ENCODE measurements at regions not wholly inside any gene's neighbourhood (a gene's known extent, or its start where the extent isn't known, plus 50 kb on each side); places are given as distances from the start of the nearest gene placed in this dataset.

DNA sequence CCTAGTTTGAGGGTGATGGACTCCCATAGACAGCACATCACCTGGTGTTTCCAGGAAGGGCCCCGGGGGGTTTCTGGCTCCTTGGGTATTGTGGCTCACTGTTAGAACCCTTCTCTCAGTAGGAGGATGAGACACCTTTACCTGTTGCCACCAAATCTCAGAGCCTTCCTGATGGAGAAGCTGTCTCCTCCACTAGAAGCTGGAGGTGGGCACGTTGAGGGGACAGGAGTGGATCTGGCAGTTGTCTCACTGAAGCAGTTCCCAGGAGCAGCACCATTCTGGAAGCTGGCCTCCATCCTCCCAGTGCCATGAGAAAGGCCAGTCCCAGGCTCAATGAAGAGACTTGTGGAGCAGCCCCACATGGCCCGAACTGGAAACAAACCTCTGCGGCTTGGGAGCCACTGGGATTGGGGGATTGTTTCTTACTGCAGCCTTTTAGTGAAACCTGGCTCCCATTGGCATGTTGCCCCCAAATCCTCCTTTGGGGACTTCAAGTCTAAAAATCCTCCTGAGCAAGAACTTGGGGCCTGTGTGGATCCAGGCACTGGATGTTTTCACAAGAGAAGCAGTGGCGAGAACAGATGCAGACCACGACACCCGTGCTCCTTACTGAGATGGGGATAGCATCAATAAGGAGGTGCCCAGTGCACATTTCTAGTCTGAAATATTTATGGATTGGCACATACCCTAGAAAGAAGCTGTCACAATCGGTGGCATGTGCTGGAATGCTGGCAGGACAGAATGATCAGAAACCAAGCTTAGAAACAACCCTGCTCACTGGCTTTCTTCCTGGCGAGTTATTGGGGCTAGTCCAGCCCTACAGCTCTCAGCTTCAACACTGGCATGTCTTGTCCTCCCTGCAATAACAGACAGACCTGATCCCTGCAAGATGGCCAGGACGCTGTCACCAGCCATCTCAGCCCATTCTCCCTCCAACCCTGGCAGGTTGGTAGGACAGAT, 223.7 kb upstream of the AJAP1 start:
- no peak for DNase-seq
- H3K27ac ChIP-seq: no peak overlapping the region
- no peak for TF ChIP-seq POLR2A (IDR thresholded peaks at IDR 0.05)
- TF ChIP-seq, protein P1, sequence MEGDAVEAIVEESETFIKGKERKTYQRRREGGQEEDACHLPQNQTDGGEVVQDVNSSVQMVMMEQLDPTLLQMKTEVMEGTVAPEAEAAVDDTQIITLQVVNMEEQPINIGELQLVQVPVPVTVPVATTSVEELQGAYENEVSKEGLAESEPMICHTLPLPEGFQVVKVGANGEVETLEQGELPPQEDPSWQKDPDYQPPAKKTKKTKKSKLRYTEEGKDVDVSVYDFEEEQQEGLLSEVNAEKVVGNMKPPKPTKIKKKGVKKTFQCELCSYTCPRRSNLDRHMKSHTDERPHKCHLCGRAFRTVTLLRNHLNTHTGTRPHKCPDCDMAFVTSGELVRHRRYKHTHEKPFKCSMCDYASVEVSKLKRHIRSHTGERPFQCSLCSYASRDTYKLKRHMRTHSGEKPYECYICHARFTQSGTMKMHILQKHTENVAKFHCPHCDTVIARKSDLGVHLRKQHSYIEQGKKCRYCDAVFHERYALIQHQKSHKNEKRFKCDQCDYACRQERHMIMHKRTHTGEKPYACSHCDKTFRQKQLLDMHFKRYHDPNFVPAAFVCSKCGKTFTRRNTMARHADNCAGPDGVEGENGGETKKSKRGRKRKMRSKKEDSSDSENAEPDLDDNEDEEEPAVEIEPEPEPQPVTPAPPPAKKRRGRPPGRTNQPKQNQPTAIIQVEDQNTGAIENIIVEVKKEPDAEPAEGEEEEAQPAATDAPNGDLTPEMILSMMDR (IDR thresholded peaks at IDR 0.05): no peak
- no peaks in the 10 kb centered on the region for H3K4me1 ChIP-seq
- WGBS, 2 donors: 88 to 92% methylated on average over 10 of the region's 10 CpGs
- no peaks in the 10 kb centered on the region for H3K9me3 ChIP-seq
- intact Hi-C loops (cut with DNase I): no loop called here
- no peak overlapping the region for H3K4me3 ChIP-seq (replicated peaks in 1 of 3)
- no peaks in the 10 kb centered on the region for H3K27me3 ChIP-seq
- no peaks in the 10 kb centered on the region for H3K36me3 ChIP-seq

DNA sequence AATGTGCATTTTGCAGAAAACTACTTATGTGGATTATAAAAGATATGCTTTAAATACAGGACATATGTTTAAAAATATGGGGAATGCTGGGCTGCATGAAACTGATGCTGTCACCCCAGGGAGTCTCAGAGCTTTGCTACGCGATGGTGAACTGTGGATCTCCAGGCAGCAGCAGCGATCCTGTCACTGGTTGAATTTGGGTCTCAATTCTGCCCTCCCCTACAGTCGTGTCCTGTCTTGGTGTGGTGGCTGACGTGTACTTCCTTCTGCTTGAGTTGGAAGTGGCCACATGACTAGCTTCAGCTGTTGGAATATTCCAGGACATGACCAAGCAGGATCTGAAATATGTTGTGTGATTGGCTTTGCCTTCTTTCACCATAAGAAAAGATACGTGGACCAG, 222.9 kb upstream of the AJAP1 start:
- no peaks in the 10 kb centered on the region for H3K36me3 ChIP-seq
- WGBS, 2 donors: 69 to 72% methylated on average over 6 of the region's 6 CpGs
- no peak overlapping the region for H3K4me3 ChIP-seq (replicated peaks in 1 of 3)
- intact Hi-C loops (cut with DNase I): no loop called here
- H3K4me1 ChIP-seq: no peaks in the 10 kb centered on the region
- no peak for TF ChIP-seq POLR2A (IDR thresholded peaks at IDR 0.05)
- TF ChIP-seq, protein P1 (IDR thresholded peaks at IDR 0.05): no peak
- H3K27ac ChIP-seq: no peak overlapping the region
- H3K9me3 ChIP-seq: no peaks in the 10 kb centered on the region
- H3K27me3 ChIP-seq: no peaks in the 10 kb centered on the region
- DNase-seq: no peak

DNA sequence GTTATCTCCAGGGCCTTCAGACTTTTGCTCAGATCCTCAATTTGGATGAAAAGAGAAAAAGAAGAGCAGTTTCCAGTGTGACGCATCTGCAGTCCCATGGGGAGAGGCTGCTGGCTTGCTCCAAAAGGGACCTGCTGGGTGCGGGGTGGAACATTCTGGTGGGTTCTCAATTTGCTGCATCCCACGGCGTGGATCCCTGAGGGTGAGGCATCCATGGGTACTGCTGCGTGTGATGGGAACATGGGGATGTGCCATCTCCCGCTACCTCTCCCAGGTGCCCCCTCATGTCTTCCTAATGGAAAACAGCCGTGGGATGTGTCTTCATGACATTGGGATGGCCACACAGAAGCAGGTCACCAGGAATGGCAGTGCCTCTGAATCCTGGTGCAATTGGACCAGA, 221.3 kb upstream of the AJAP1 start:
- Histone ChIP-seq H3K36me3 (no peaks in the 10 kb centered on the region), H3K27ac (no peak overlapping the region), H3K27me3 (no peaks in the 10 kb centered on the region), H3K9me3 (no peaks in the 10 kb centered on the region), H3K4me3 (replicated peaks in 1 of 3) (no peak overlapping the region), H3K4me1 (no peaks in the 10 kb centered on the region)
- WGBS, 2 donors: 93 to 94% methylated on average over 7 of the region's 7 CpGs
- no peak for TF ChIP-seq POLR2A (IDR thresholded peaks at IDR 0.05)
- TF ChIP-seq, protein P1 (IDR thresholded peaks at IDR 0.05): no peak
- DNase-seq: no peak
- intact Hi-C loops (cut with DNase I): no loop called here

DNA sequence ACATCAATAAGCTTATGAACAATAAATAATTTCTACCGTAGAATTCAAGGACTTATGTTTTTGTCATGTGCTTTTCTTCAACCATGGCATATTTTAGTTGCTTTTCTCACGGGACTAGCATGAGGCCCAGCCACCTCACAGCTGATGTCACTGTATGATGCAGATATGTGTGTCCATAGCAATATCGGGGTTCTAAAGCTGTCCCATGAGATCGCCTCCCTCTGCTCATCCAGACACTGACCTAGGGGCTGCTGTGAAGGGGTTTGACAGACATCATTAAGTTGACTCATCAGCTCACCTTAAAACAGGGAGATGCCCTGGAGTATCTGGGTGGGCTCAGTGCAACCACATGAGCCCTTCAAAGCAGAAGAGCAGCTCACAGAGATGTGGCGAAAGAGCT, 210.3 kb upstream of the AJAP1 start:
- intact Hi-C loops (cut with DNase I): no loop called here
- Histone ChIP-seq H3K27ac (no peak overlapping the region), H3K4me3 (replicated peaks in 1 of 3) (no peak overlapping the region), H3K9me3 (no peaks in the 10 kb centered on the region), H3K36me3 (no peaks in the 10 kb centered on the region), H3K4me1 (no peaks in the 10 kb centered on the region), H3K27me3 (no peaks in the 10 kb centered on the region)
- WGBS, 2 donors: 64 to 81% methylated on average over 5 of the region's 5 CpGs
- TF ChIP-seq POLR2A (IDR thresholded peaks at IDR 0.05): no peak
- TF ChIP-seq, protein P1 (IDR thresholded peaks at IDR 0.05): no peak
- no peak for DNase-seq

DNA sequence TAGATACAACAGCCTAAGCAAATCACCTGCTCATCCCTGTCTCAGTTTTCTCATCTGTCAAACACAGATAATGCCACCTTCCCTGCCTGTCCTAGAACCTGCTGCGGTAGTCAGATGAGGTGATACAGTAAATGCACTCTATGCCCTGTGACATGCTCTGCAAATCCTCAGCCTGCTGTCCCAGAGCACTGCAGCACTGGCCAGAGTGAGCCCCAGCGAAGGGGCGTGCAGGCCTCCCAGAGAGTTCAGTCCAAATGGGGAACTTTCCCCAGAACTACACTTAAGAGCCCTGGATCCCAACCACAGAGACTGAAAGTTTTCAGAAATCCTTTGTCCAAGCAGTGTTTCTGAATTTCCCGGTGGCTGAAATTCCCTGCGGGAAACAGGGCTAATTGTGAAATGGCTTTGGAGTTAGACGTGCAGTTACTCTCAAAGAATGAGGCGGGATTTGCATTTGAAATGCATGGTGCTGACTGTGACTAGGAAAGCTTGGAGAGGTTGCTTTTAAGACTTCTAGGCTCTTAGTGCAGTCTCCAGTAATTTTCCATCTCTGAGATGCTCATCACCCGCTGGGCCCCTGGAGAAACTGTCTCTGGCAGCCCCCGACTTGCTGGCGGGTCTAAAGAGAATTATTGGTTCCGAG, 206.5 kb upstream of the AJAP1 start:
- DNase-seq: no peak
- no peak overlapping the region for H3K4me3 ChIP-seq (replicated peaks in 1 of 3)
- H3K27me3 ChIP-seq: no peaks in the 10 kb centered on the region
- TF ChIP-seq, protein P1 (IDR thresholded peaks at IDR 0.05): no peak
- TF ChIP-seq POLR2A (IDR thresholded peaks at IDR 0.05): no peak
- H3K4me1 ChIP-seq: no peaks in the 10 kb centered on the region
- no peaks in the 10 kb centered on the region for H3K9me3 ChIP-seq
- no peaks in the 10 kb centered on the region for H3K36me3 ChIP-seq
- intact Hi-C loops (cut with DNase I): no loop called here
- 61 to 63% methylated on average over 11 of the region's 11 CpGs for WGBS, 2 donors
- no peak overlapping the region for H3K27ac ChIP-seq

Data from thyroid gland (tissue), 4 donors.